SK-N-MC (cell line): ENCODE measurements at regions not wholly inside any gene's neighbourhood (a gene's known extent, or its start where the extent isn't known, plus 50 kb on each side); places are given as distances from the start of the nearest gene placed in this dataset.

Experiments
- DNase-seq: peaks from one replicate; pipeline ENCODE4 v3.0.0-alpha.2; 2011; ENCODE audit warnings: low read depth, low spot score
- H3K27ac ChIP-seq: fragments of 200-600 bp; sonication (generic); 2 replicates; pipeline ENCODE4 v1.5.1; 2016; ENCODE audit warnings: mixed run types
- H3K36me3 ChIP-seq: fragments of 200-600 bp; sonication (generic); 2 replicates; pipeline ENCODE4 v1.6.1; 2017; ENCODE audit warnings: antibody characterized with exemption, low read length, mixed read lengths; ENCODE audit not compliant: insufficient read depth
- H3K4me3 ChIP-seq: fragments of 200-600 bp; sonication (generic); 2 replicates; pipeline ENCODE4 v1.5.1; 2016
- H3K9ac ChIP-seq: fragments of 200-600 bp; sonication (generic); 2 replicates; pipeline ENCODE4 v1.8.0; 2017; ENCODE audit warnings: mixed run types, mixed read lengths; ENCODE audit not compliant: insufficient read length
- H3K9me3 ChIP-seq: fragments of 200-600 bp; sonication (generic); 2 replicates; pipeline ENCODE4 v1.6.1; 2017; ENCODE audit warnings: low read depth, mild to moderate bottlenecking, antibody characterized with exemption, low read length, moderate library complexity, mixed read lengths
- EZH2 ChIP-seq: fragments of 200-600 bp; sonication (generic); IDR thresholded peaks from one replicate; pipeline ENCODE4 v1.6.1; 2017; ENCODE audit warnings: antibody characterized with exemption
- FOXP2 ChIP-seq: optimal IDR thresholded peaks from 2 replicates; pipeline ENCODE3; 2011; ENCODE audit warnings: mild to moderate bottlenecking, moderate library complexity; ENCODE audit not compliant: insufficient read depth; ENCODE audit errors: extremely low read length, control extremely low read depth
- POLR2AphosphoS5 ChIP-seq: IDR thresholded peaks from 2 replicates; pipeline ENCODE4 v1.6.1; 2012; ENCODE audit warnings: mild to moderate bottlenecking, low read depth, low read length, borderline replicate concordance

- DNase-seq, result no peak
- Histone ChIP-seq H3K9ac (no peak overlapping the region), H3K36me3 (no peaks in the 10 kb centered on the region), H3K9me3 (no peaks in the 10 kb centered on the region), H3K27ac (no peak overlapping the region), H3K4me3 (no peak overlapping the region)
- no peak for TF ChIP-seq EZH2
- no peak for TF ChIP-seq FOXP2
Measured at GRCh38 chr11:104260456-104260855, 96.5 kb upstream of the PDGFD start.

DNA sequence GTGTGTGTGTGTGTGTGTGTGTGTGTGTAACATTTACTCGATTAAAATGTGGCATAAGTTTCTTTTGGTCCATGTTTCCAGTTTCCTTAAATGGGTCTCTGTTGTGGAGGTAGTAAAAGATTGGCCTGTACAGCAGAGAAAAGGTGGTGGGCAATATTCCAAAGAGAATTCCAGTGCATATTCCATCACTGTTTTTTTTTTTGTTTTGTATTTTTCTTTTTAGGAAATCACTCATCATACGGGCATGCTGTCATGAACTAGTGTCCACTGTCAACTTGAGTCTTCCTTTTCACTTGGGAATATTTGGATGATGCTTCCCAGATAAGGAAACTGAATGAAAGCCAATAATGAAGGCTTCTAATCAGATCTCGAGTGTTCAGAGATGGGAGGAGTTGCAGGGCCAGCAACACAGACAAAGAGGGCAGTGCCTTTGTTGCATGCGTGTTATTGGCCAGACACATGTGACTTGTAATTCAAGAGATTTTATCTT is 95.2 kb upstream of the PDGFD start:
- DNase-seq, result no peak
- Histone ChIP-seq H3K9ac (no peak overlapping the region), H3K4me3 (no peak overlapping the region), H3K9me3 (no peaks in the 10 kb centered on the region), H3K36me3 (no peaks in the 10 kb centered on the region), H3K27ac (no peak overlapping the region)
- TF ChIP-seq FOXP2 (no peak), EZH2 (no peak), POLR2AphosphoS5 (no peak)

DNA sequence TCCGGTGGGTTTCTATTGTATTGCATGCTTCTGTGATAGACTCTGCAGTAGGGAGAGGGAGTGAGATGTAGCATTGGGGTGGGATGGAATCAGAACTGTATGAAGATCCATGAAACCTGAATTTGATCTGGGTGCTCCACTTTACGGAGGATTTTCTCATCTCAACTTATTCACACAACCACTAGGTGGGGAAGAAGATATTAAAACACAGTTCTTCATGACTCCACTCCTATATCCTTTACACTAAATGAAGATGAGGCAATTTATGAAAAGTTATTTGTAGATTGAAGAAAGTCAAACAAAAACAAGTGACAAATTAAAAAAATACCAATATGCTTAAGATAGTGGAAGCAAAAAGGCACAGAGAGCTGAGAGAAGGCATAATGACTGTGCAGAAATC is 92.6 kb upstream of the PDGFD start:
- H3K4me3 ChIP-seq, result no peak overlapping the region
- H3K9me3 ChIP-seq, result no peaks in the 10 kb centered on the region
- H3K27ac ChIP-seq, result no peak overlapping the region
- no peak for TF ChIP-seq POLR2AphosphoS5
- no peak for TF ChIP-seq FOXP2
- no peak for TF ChIP-seq EZH2
- H3K36me3 ChIP-seq, result no peaks in the 10 kb centered on the region
- DNase-seq, result no peak
- H3K9ac ChIP-seq, result no peak overlapping the region

GRCh38 chr11:104254347-104254746 is 90.4 kb upstream of the PDGFD start:
- TF ChIP-seq POLR2AphosphoS5 (no peak), EZH2 (no peak), FOXP2 (no peak)
- Histone ChIP-seq H3K36me3 (no peaks in the 10 kb centered on the region), H3K9ac (no peak overlapping the region), H3K9me3 (no peaks in the 10 kb centered on the region), H3K27ac (no peak overlapping the region), H3K4me3 (0 out of 2 replicates have a peak overlapping the region, but pooled peaks have one; percentile 23)
- no peak for DNase-seq

DNA sequence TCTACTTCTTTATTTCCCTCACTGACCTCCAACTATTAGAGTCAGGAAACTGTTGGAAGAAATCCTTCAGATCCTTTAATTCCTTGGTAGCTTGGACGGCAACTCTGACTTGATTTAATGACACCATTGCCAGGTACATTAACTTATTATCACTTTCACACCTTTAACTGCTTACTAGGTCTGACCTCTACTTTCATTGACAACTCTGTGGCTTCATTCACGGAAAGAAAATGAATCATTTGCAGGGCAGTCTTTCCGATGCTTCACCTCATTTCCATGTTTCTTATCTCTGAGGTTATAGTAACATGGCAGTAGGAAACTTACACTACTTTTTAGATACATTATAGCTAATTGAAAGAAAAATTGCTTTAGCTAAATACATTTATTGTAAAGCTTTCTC is 82.6 kb upstream of the PDGFD start:
- TF ChIP-seq EZH2 (no peak), POLR2AphosphoS5 (no peak), FOXP2 (no peak)
- Histone ChIP-seq H3K9ac (no peak overlapping the region), H3K27ac (no peak overlapping the region), H3K36me3 (no peaks in the 10 kb centered on the region), H3K9me3 (no peaks in the 10 kb centered on the region), H3K4me3 (no peak overlapping the region)
- DNase-seq, result no peak

- peak overlapping the region; percentile 79 for H3K27ac ChIP-seq
- H3K36me3 ChIP-seq, result no peaks in the 10 kb centered on the region
- DNase-seq, result peak; percentile 72
Measured at GRCh38 chr11:104238916-104239315, 75.0 kb upstream of the PDGFD start.

DNA sequence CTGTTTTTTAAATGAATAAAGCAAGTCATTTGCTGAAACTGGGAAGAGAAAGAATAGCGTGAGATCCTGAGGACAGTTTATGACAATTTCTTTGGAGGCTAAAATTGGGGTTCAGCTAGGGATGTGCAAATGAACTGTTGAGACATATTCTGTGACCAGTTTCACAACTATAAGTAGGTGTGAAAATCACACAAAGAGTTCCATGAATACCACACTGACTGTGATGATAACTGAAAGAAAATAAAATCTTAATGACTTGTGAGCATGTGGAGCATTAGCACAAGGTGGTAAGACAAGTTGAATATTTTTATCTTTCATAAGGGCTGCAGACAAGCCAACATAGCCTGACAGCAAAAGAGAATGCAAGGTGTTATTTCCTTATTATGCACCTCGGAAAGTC is 61.1 kb upstream of the PDGFD start:
- no peak overlapping the region for H3K9ac ChIP-seq
- no peak for TF ChIP-seq POLR2AphosphoS5
- TF ChIP-seq FOXP2, result no peak
- no peak for TF ChIP-seq EZH2
- H3K36me3 ChIP-seq, result no peaks in the 10 kb centered on the region
- no peak overlapping the region for H3K4me3 ChIP-seq
- H3K9me3 ChIP-seq, result no peaks in the 10 kb centered on the region
- H3K27ac ChIP-seq, result no peak overlapping the region
- no peak for DNase-seq

More at GRCh38 chr11:104238916-104239315, 75.0 kb upstream of the PDGFD start:
- Histone ChIP-seq H3K9ac (no peak overlapping the region), H3K9me3 (no peaks in the 10 kb centered on the region), H3K4me3 (no peak overlapping the region)
- TF ChIP-seq FOXP2, result no peak
- TF ChIP-seq EZH2, result no peak
- TF ChIP-seq POLR2AphosphoS5, result no peak; the same call in 1 of the 2 replicates

- no peak for DNase-seq
- Histone ChIP-seq H3K4me3 (no peak overlapping the region), H3K27ac (no peak overlapping the region), H3K9ac (no peak overlapping the region), H3K36me3 (no peaks in the 10 kb centered on the region), H3K9me3 (no peaks in the 10 kb centered on the region)
- TF ChIP-seq FOXP2, result no peak
- TF ChIP-seq EZH2, result no peak
- TF ChIP-seq POLR2AphosphoS5, result no peak
Measured at GRCh38 chr11:104222464-104222863, 58.5 kb upstream of the PDGFD start.

- H3K9me3 ChIP-seq, result no peaks in the 10 kb centered on the region
Measured at GRCh38 chr11:104221455-104221854, 57.5 kb upstream of the PDGFD start.

More at GRCh38 chr11:104221455-104221854, 57.5 kb upstream of the PDGFD start:
- no peak overlapping the region for H3K9ac ChIP-seq
- no peak for TF ChIP-seq EZH2
- no peak for TF ChIP-seq POLR2AphosphoS5
- no peak for TF ChIP-seq FOXP2
- no peaks in the 10 kb centered on the region for H3K36me3 ChIP-seq
- H3K27ac ChIP-seq, result no peak overlapping the region
- H3K4me3 ChIP-seq, result no peak overlapping the region
- DNase-seq, result no peak
